Keratinocyte (primary cell): ENCODE measurements at regions not wholly inside any gene's neighbourhood (a gene's known extent, or its start where the extent isn't known, plus 50 kb on each side); places are given as distances from the start of the nearest gene placed in this dataset.

Source experiments
- DNase-seq: peaks from one replicate; pipeline ENCODE4 v3.0.0-alpha.2; 2011; ENCODE audit warnings: low read depth, missing footprints, low spot score
- FAIRE-seq: peaks from 2 replicates; lab custom pipeline; 2011; peaks lifted over from hg19 to GRCh38; lab: Jason Lieb, UNC
- H2AFZ ChIP-seq: 2 replicates; pipeline ENCODE4 v1.6.0; 2012; ENCODE audit warnings: low read length, control low read depth, inconsistent platforms; ENCODE audit not compliant: control insufficient read depth
- H3K27ac ChIP-seq: 2 replicates; pipeline ENCODE4 v1.5.1; 2011; ENCODE audit warnings: low read length; ENCODE audit not compliant: control insufficient read depth, insufficient read depth
- H3K27me3 ChIP-seq: 3 replicates; pipeline ENCODE4 v1.6.0; 2011; ENCODE audit warnings: low read length; ENCODE audit not compliant: control insufficient read depth, insufficient read depth; ENCODE audit errors: extremely low read depth
- H3K36me3 ChIP-seq, 2 experiments: 2 replicates in 1 of 2; 3 replicates in 1 of 2; pipeline ENCODE4 v1.5.1; 2011; ENCODE audit warnings: low read length in 2 of 2, mild to moderate bottlenecking in 1 of 2; ENCODE audit not compliant: control insufficient read depth in 2 of 2, insufficient read depth in 2 of 2; ENCODE audit errors: extremely low read depth in 1 of 2
- H3K4me1 ChIP-seq: 3 replicates; pipeline ENCODE4 v1.5.1; 2011; ENCODE audit warnings: low read length; ENCODE audit not compliant: control insufficient read depth, insufficient read depth; ENCODE audit errors: extremely low read depth
- H3K4me2 ChIP-seq: 3 replicates; pipeline ENCODE4 v1.6.0; 2011; ENCODE audit warnings: low read depth, low read length; ENCODE audit not compliant: control insufficient read depth, insufficient read depth; ENCODE audit errors: extremely low read depth
- H3K4me3 ChIP-seq, 3 experiments: fragments of 200-600 bp in 1 of 3; sonication (generic) in 1 of 3; 2 replicates in 2 of 3; 3 replicates in 1 of 3; pipeline ENCODE4 v1.5.1; 2011 to 2016; ENCODE audit warnings: low read length in 3 of 3, mild to moderate bottlenecking in 3 of 3, control low read depth in 2 of 3, inconsistent platforms in 1 of 3, low read depth in 1 of 3, mixed read lengths in 1 of 3, mixed run types in 1 of 3, moderate library complexity in 1 of 3; ENCODE audit not compliant: control insufficient read depth in 2 of 3, insufficient read depth in 2 of 3; ENCODE audit errors: extremely low read depth in 1 of 3
- H3K79me2 ChIP-seq: 2 replicates; pipeline ENCODE4 v1.6.0; 2012; ENCODE audit warnings: low read length; ENCODE audit not compliant: control insufficient read depth, insufficient read depth
- H3K9ac ChIP-seq: 3 replicates; pipeline ENCODE4 v1.6.0; 2011; ENCODE audit warnings: low read length; ENCODE audit not compliant: control insufficient read depth, insufficient read depth; ENCODE audit errors: extremely low read depth
- H3K9me1 ChIP-seq: 3 replicates; pipeline ENCODE4 v1.6.0; 2011; ENCODE audit warnings: low read length; ENCODE audit not compliant: control insufficient read depth, insufficient read depth; ENCODE audit errors: extremely low read depth
- H3K9me3 ChIP-seq: 2 replicates; pipeline ENCODE4 v1.5.1; 2012; ENCODE audit warnings: low read depth, low read length; ENCODE audit not compliant: control insufficient read depth
- H4K20me1 ChIP-seq: 3 replicates; pipeline ENCODE4 v1.6.0; 2011; ENCODE audit warnings: low read length; ENCODE audit not compliant: control insufficient read depth, insufficient read depth; ENCODE audit errors: extremely low read depth
- EZH2 ChIP-seq: IDR thresholded peaks from one replicate; pipeline ENCODE4 v1.6.1; 2012; ENCODE audit warnings: inconsistent platforms, mild to moderate bottlenecking, low read length, moderate library complexity
- dilution Hi-C: fragments of 300-500 bp; cut with MboI; formaldehyde crosslinking; loops from one replicate; pipeline ENCODE4 v1.7.0; 2020; ENCODE audit warnings: low sequenced_read_pairs; ENCODE audit not compliant: extremely low pct_ligation_motif_present
- TF ChIP-seq, protein P1 (sequence below), 3 experiments: IDR thresholded peaks in 1 of 3; conservative IDR thresholded peaks in 1 of 3; optimal IDR thresholded peaks in 1 of 3; 2 replicates in 2 of 3; 3 replicates in 1 of 3; pipeline versions ENCODE3 to v1.5.1; 2011; ENCODE audit warnings: low read length in 3 of 3, mild to moderate bottlenecking in 3 of 3, moderate library complexity in 2 of 3, control low read depth in 1 of 3, inconsistent platforms in 1 of 3; ENCODE audit not compliant: insufficient read depth in 2 of 3; ENCODE audit errors: extremely low read depth in 1 of 3

DNA sequence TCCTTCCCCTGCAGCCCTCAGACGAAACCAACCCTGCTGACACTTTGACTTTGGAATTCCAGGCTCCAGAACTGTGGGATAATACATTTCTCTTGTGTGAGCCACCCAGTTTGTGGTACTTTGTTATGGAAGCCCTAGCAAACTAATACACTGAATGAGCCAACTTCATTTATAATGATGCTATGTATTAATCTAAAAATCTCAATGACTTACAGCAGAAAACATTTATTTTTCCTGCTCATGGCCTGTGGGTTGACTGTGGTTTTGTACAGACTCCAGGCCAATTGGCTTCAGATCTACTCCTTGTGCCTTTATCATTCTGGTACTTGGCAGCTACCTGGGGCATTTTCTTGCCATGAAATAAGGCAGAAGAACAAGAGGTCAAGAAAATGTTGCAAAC is 152.4 kb downstream of the EBLN2 start:
- no peak for FAIRE-seq
- no peak overlapping the region for H2AFZ ChIP-seq
- H3K4me3 ChIP-seq, result no peak overlapping the region
- TF ChIP-seq, protein P1, sequence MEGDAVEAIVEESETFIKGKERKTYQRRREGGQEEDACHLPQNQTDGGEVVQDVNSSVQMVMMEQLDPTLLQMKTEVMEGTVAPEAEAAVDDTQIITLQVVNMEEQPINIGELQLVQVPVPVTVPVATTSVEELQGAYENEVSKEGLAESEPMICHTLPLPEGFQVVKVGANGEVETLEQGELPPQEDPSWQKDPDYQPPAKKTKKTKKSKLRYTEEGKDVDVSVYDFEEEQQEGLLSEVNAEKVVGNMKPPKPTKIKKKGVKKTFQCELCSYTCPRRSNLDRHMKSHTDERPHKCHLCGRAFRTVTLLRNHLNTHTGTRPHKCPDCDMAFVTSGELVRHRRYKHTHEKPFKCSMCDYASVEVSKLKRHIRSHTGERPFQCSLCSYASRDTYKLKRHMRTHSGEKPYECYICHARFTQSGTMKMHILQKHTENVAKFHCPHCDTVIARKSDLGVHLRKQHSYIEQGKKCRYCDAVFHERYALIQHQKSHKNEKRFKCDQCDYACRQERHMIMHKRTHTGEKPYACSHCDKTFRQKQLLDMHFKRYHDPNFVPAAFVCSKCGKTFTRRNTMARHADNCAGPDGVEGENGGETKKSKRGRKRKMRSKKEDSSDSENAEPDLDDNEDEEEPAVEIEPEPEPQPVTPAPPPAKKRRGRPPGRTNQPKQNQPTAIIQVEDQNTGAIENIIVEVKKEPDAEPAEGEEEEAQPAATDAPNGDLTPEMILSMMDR (optimal IDR thresholded peaks at IDR 0.05 in 1 of 3, IDR thresholded peaks at IDR 0.05 in 1 of 3, conservative IDR thresholded peaks at IDR 0.05 in 1 of 3; ENCODE audit: extremely low read depth in 1 of 3, insufficient read depth in 2 of 3, low read length in 3 of 3), result no peak
- no peak for TF ChIP-seq EZH2
- no peak overlapping the region for H3K4me2 ChIP-seq
- dilution Hi-C loops, result no loop called here
- no peaks in the 10 kb centered on the region for H3K27me3 ChIP-seq
- H3K36me3 ChIP-seq, result no peaks in the 10 kb centered on the region
- H3K79me2 ChIP-seq, result no peaks in the 10 kb centered on the region
- no peaks in the 10 kb centered on the region for H4K20me1 ChIP-seq
- H3K4me1 ChIP-seq, result no peaks in the 10 kb centered on the region
- no peaks in the 10 kb centered on the region for H3K9me1 ChIP-seq
- no peaks in the 10 kb centered on the region for H3K9me3 ChIP-seq
- H3K9ac ChIP-seq, result no peak overlapping the region
- H3K27ac ChIP-seq, result no peak overlapping the region
- DNase-seq, result no peak

DNA sequence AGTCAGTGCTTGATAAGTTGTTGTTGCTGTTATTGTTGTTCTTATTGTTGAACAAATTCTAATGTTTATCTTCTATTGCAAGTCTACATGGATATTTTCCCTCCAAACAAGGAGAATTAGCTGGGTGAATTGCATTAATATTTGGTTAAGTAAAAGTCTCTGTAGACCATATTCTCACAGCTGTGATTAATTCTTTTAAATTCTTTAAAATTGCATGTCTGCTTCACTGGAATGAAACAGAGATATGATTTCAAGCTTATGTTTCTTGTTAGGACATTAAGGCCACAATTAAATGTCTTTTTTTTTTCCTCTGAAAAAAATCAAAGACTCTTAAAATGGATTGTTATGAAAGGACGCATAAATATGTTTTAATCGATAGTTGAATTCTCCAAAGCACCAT is 153.4 kb downstream of the EBLN2 start:
- Histone ChIP-seq H4K20me1 (no peaks in the 10 kb centered on the region), H3K4me3 (no peak overlapping the region), H3K36me3 (no peaks in the 10 kb centered on the region), H3K9ac (no peak overlapping the region), H2AFZ (no peak overlapping the region), H3K9me1 (no peaks in the 10 kb centered on the region), H3K27ac (no peak overlapping the region), H3K4me2 (no peak overlapping the region), H3K79me2 (no peaks in the 10 kb centered on the region), H3K4me1 (no peaks in the 10 kb centered on the region), H3K27me3 (no peaks in the 10 kb centered on the region), H3K9me3 (no peaks in the 10 kb centered on the region)
- no peak for DNase-seq
- TF ChIP-seq, protein P1 (optimal IDR thresholded peaks at IDR 0.05 in 1 of 3, IDR thresholded peaks at IDR 0.05 in 1 of 3, conservative IDR thresholded peaks at IDR 0.05 in 1 of 3; ENCODE audit: extremely low read depth in 1 of 3, insufficient read depth in 2 of 3, low read length in 3 of 3), result no peak
- no peak for TF ChIP-seq EZH2
- dilution Hi-C loops, result no loop called here
- no peak for FAIRE-seq
